ENCODE measurements at regions not wholly inside any gene's neighbourhood (a gene's known extent, or its start where the extent isn't known, plus 50 kb on each side); places are given as distances from the start of the nearest gene placed in this dataset.

- Histone ChIP-seq H2AK5ac (ENCODE audit: insufficient read length, low read length) (no peak overlapping the region), H2BK12ac (ENCODE audit: insufficient read length, low read depth, low read length) (no peak overlapping the region), H3K14ac (ENCODE audit: insufficient read depth, low read length) (no peak overlapping the region), H3K9ac (ENCODE audit: extremely low read depth, insufficient read length, low read length) (no peak overlapping the region), H4K20me1 (ENCODE audit: control insufficient read depth, insufficient read depth, insufficient read length) (no peaks in the 10 kb centered on the region), H3T11ph (ENCODE audit: low read length) (no peak overlapping the region), H3K23ac (ENCODE audit: insufficient read length, low read depth, low read length) (no peak overlapping the region), H3K79me1 (ENCODE audit: insufficient read depth, low read depth, low read length, poor library complexity, severe bottlenecking) (no peaks in the 10 kb centered on the region), H3K23me2 (ENCODE audit: insufficient read length, low read depth, low read length, poor library complexity, severe bottlenecking) (no peaks in the 10 kb centered on the region), H4K5ac (ENCODE audit: insufficient read length, low read depth, low read length) (no peak overlapping the region), H4K8ac (replicated peaks; ENCODE audit: insufficient read length, low read depth, low read length) (no peak overlapping the region), H3K4me1 (ENCODE audit: insufficient read depth, low read length) (no peaks in the 10 kb centered on the region), H3K56ac (ENCODE audit: insufficient read length, low read depth, low read length) (no peak overlapping the region), H3K27me3 (ENCODE audit: insufficient read depth, low read length) (no peaks in the 10 kb centered on the region), H3K27ac (ENCODE audit: insufficient read length, low read depth, low read length) (no peak overlapping the region), H3K9me3 (ENCODE audit: control insufficient read depth, low read depth, low read length) (no peaks in the 10 kb centered on the region), H2BK120ac (ENCODE audit: low read depth, low read length, poor library complexity, severe bottlenecking) (no peak overlapping the region), H2BK20ac (ENCODE audit: low read depth, low read length, poor library complexity, severe bottlenecking) (no peak overlapping the region), H2BK5ac (ENCODE audit: insufficient read length, low read length) (no peak overlapping the region), H3K4ac (ENCODE audit: low read depth, low read length) (no peak overlapping the region), H4K91ac (ENCODE audit: insufficient read length, low read depth, low read length) (no peak overlapping the region), H3K4me2 (ENCODE audit: insufficient read depth, insufficient read length, low read length) (no peak overlapping the region), H3K18ac (ENCODE audit: insufficient read length, low read depth, low read length) (no peak overlapping the region), H2BK15ac (ENCODE audit: low read depth, low read length) (no peak overlapping the region), H3K79me2 (ENCODE audit: insufficient read depth, low read length) (no peaks in the 10 kb centered on the region), H2AFZ (ENCODE audit: low read length) (no peak overlapping the region)
- H3K27ac Mint-ChIP-seq: no peak overlapping the region
- H3K4me1 Mint-ChIP-seq: no peaks in the 10 kb centered on the region
- no peaks in the 10 kb centered on the region for H3K27me3 Mint-ChIP-seq (ENCODE audit: low read depth)
- H3K9me3 Mint-ChIP-seq: peaks cover 2 to 3% of the 10 kb centered on the region in 2 experiments; a peak in 3 of 5 replicates
- no peak for TF ChIP-seq CTCF (conservative IDR thresholded peaks at IDR 0.05)
- DNase-seq: no peak
- no peaks in the 10 kb centered on the region for H3K36me3 Mint-ChIP-seq (ENCODE audit: insufficient read depth in 1 of 3, low read depth in 3 of 3)
- WGBS (ENCODE audit: extremely low coverage, insufficient read length, low lambda C conversion rate): no CpG with 5 or more reads among the region's 2 CpGs
- H3K4me3 Mint-ChIP-seq: no peak overlapping the region
Measured at GRCh38 chr12:98244136-98244535, 271.3 kb upstream of the TMPO start.

Data from H9 (cell line).